ACC112 (cell line): ENCODE measurements at regions not wholly inside any gene's neighbourhood (a gene's known extent, or its start where the extent isn't known, plus 50 kb on each side); places are given as distances from the start of the nearest gene placed in this dataset.

Experiments
- H2AFZ ChIP-seq: fragments of 200-600 bp; sonication (generic); one replicate; pipeline ENCODE4 v1.6.0; 2017; ENCODE audit warnings: antibody characterized with exemption, low read length; ENCODE audit not compliant: unreplicated experiment
- H3K27ac ChIP-seq: fragments of 200-600 bp; sonication (generic); 2 replicates; pipeline ENCODE4 v1.5.1; 2014; ENCODE audit warnings: low read depth, mild to moderate bottlenecking, antibody characterized with exemption, low read length, moderate library complexity
- H3K27me3 ChIP-seq: fragments of 200-600 bp; sonication (generic); 2 replicates; pipeline ENCODE4 v1.6.1; 2014; ENCODE audit warnings: mild to moderate bottlenecking, antibody characterized with exemption, low read length, moderate library complexity, mixed read lengths; ENCODE audit not compliant: insufficient read depth
- H3K36me3 ChIP-seq: fragments of 200-600 bp; sonication (generic); 2 replicates; pipeline ENCODE4 v1.6.1; 2016; ENCODE audit warnings: mild to moderate bottlenecking, antibody characterized with exemption, low read length, moderate library complexity, mixed read lengths; ENCODE audit not compliant: insufficient read depth
- H3K4me1 ChIP-seq: fragments of 200-600 bp; sonication (generic); one replicate; pipeline ENCODE4 v1.6.1; 2016; ENCODE audit warnings: low read length, mixed read lengths; ENCODE audit not compliant: insufficient read depth, unreplicated experiment, control insufficient read depth
- H3K4me3 ChIP-seq: fragments of 200-600 bp; sonication (generic); 2 replicates; pipeline ENCODE4 v1.5.1; 2014; ENCODE audit warnings: mild to moderate bottlenecking, low read depth, low read length
- H3K79me2 ChIP-seq: fragments of 200-600 bp; sonication (generic); one replicate; pipeline ENCODE4 v1.6.0; 2016; ENCODE audit warnings: low read length; ENCODE audit not compliant: control insufficient read depth, unreplicated experiment, insufficient read depth

DNA sequence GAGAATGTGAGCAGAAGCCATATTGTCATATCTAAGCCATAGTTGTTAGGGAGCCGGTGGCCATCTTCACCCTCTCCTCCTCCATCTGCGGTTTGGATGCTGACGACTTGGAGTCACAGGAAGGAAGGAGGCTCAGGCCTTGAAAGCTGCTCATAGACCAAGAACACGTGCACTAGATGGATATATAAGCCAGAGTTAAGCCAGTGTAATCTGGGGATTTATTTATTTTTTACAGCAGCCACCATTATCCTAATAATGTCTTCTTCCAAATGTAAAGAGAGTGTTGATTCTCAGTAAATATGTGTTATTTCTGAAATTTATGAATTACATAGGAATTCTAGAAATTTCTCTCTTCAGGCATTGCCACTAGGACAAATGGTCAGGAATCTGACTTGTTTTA lies 689.9 kb downstream of the QKI start:
- H3K36me3 ChIP-seq = no peaks in the 10 kb centered on the region
- no peaks in the 10 kb centered on the region for H3K4me1 ChIP-seq
- no peak overlapping the region for H3K4me3 ChIP-seq
- H3K27ac ChIP-seq = no peak overlapping the region
- no peaks in the 10 kb centered on the region for H3K79me2 ChIP-seq
- no peaks in the 10 kb centered on the region for H3K27me3 ChIP-seq
- no peak overlapping the region for H2AFZ ChIP-seq

DNA sequence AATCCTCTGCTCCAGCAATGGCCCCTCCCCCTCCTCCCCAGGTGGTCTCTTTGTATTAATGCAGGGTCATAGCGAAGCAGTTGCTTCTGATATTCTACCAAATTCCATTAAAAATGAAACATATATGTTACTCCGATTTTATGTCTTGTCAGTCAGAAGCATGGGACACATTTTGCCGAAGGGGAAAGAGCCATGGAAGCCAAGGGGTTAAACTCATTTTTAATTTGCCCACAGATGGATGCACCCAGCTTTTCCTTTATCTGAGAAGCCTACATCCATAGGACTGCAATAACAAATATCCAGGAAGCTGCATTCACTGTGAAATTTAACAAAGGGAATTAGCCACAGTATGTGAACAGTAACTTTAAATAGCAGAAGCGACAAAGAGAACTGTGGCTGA lies 688.2 kb downstream of the QKI start:
- H3K4me1 ChIP-seq = no peaks in the 10 kb centered on the region
- H3K36me3 ChIP-seq = no peaks in the 10 kb centered on the region
- H3K79me2 ChIP-seq = no peaks in the 10 kb centered on the region
- no peak overlapping the region for H3K4me3 ChIP-seq
- no peak overlapping the region for H3K27ac ChIP-seq
- no peaks in the 10 kb centered on the region for H3K27me3 ChIP-seq
- H2AFZ ChIP-seq = no peak overlapping the region

DNA sequence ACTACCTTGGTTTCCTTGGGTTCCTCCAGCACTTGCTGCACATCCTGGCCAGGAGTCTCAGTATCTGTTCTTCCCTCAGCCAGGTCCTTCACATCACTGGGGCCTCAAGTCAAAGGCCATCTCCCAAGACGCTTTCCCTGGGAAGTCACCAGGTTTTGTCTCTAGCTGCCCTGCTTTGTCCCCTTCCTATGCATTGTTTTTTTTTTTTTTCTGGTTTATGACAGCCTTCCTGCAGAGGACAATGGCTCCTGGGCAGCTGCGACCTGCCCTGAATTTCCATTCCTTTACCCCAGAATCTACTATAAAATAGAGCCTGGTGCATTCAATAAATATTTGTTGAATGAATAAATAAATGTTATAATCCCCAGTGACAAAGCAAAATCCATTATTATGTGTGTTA lies 687.3 kb downstream of the QKI start:
- no peak overlapping the region for H2AFZ ChIP-seq
- no peaks in the 10 kb centered on the region for H3K79me2 ChIP-seq
- no peaks in the 10 kb centered on the region for H3K4me1 ChIP-seq
- H3K27ac ChIP-seq = no peak overlapping the region
- no peaks in the 10 kb centered on the region for H3K27me3 ChIP-seq
- H3K36me3 ChIP-seq = no peaks in the 10 kb centered on the region
- H3K4me3 ChIP-seq = no peak overlapping the region

DNA sequence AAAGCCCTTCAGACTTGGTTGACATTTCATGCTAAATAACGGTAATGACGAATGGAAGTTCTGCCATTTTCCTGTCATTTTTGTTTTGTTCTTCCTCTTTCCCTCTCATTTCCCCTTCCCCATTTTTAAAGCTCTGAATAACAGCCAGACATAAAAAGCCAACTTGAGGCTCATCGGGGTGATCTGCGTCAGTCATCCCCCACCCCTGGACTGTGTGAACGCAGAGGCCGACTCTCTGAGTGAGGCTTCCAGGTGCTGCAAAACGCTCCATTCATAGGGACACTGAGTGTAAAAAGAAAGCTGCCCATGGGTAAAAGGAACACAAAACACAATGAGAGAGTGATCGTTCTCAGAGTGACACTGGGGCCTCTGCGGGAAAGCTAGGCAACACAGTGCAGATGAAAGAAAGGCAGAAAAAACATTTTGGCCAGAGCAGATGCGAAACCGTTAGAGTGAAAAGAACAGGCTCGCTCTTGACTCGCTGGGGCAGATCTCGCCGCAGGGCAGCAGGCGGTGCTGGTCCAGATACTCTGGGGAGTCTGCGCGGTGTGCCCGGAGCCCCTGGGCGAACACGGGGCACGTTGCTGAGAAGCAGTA lies 684.8 kb downstream of the QKI start:
- H3K27me3 ChIP-seq = no peaks in the 10 kb centered on the region
- H3K79me2 ChIP-seq = no peaks in the 10 kb centered on the region
- H3K36me3 ChIP-seq = no peaks in the 10 kb centered on the region
- no peaks in the 10 kb centered on the region for H3K4me1 ChIP-seq
- no peak overlapping the region for H3K4me3 ChIP-seq
- no peak overlapping the region for H3K27ac ChIP-seq
- no peak overlapping the region for H2AFZ ChIP-seq

DNA sequence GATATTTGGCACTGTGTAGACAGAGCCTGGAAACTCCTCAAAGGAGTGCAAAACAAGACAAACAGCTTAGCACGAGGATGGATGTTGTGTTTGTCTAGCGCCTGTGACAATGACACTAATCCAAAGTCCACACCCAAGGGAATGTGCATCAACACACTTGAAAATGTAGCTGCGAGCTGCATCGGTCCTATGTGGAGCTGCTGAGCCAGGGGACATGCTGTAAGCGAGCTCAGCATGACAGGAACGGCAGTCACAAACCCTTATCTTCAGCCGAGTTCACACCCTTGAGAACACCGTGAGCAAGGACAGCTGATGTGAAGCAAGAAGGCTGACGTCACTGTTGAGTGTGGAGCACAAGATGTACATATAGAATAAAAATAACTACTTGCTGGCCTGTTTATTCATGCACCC lies 684.3 kb downstream of the QKI start:
- H2AFZ ChIP-seq = no peak overlapping the region
- no peak overlapping the region for H3K4me3 ChIP-seq
- H3K27ac ChIP-seq = no peak overlapping the region
- no peaks in the 10 kb centered on the region for H3K79me2 ChIP-seq
- H3K4me1 ChIP-seq = no peaks in the 10 kb centered on the region
- no peaks in the 10 kb centered on the region for H3K27me3 ChIP-seq
- no peaks in the 10 kb centered on the region for H3K36me3 ChIP-seq

DNA sequence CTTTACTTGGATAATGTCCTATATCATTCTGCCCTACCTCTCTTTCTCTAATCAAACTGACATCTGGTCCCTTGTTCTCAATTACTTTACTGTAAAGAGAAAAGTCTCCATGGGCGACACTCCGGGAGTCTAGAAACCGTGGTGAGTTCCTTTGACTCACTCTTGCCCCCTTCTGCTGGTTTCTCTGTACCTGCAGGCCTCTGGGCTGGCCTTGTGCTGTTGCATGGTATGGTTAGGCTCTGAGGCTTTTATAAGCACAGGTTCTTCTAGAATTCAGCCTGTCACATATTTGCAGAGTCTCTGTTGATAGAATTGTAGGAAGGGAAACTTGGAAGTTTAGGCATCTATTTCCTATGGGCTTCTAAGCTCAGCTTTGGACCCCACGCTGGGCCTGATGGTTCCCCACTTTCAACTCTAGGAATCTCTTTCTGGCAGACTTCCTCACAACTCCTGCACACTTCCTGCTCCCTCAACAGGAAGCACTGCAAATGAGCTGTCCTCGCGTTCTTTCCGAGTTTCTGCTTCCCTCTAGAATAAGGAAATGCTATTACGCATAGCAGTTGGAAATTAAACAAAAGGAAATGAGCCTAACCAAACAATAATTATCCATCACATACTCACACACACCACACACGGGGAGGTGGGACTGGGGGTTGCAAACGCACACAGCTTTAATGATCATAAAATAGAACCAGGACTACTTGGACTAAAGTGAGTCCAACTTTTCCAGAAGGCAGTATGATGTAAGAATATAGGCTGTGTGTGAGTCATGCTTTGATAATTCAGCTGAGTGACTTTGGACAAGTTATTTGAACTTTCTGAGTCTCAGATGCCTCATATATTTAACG lies 683.3 kb downstream of the QKI start:
- Histone ChIP-seq H3K27me3 (no peaks in the 10 kb centered on the region), H3K36me3 (no peaks in the 10 kb centered on the region), H3K4me3 (no peak overlapping the region), H3K4me1 (no peaks in the 10 kb centered on the region), H2AFZ (no peak overlapping the region), H3K79me2 (no peaks in the 10 kb centered on the region), H3K27ac (no peak overlapping the region)

DNA sequence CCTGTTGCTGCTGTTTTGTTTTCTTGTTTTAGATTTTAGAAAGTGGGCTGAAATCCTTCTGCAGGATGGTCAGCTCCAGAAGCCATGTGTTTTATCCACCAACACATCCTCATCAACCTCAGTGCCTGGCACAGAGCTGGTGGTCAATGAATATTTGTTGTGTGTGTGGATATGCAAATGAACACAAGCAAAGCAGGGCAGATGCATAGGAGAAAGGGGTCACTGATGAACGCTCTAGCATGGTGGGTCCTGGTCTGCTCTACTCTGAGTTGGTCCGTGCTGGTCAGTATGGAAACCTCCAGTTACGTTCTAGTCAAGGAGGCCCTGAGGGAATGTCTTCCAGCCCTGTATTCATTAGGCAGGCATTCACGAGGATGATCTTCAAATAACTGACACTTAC lies 682.5 kb downstream of the QKI start:
- Histone ChIP-seq H3K27ac (no peak overlapping the region), H3K36me3 (no peaks in the 10 kb centered on the region), H3K27me3 (no peaks in the 10 kb centered on the region), H3K4me1 (no peaks in the 10 kb centered on the region), H3K79me2 (no peaks in the 10 kb centered on the region), H2AFZ (no peak overlapping the region), H3K4me3 (no peak overlapping the region)

DNA sequence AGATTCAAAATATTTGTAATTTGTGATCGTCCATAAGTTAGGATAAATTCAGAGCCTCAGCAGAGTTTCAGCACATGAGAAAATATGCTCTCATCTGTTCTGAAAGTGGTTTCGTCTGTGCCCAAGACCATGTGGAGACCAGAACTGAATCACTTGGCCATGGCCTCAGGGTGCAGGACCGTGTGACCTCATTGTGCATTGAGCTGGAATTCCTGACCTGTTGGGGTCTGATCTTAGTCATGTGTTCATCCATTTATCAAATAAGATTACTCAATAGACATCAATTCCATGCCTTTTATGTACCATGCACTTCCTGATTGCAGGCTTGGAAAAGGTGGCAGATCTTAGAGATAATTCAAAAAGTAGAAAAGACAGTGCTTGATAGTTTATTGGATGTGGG lies 680.5 kb downstream of the QKI start:
- Histone ChIP-seq H3K79me2 (no peaks in the 10 kb centered on the region), H3K27ac (no peak overlapping the region), H3K4me3 (no peak overlapping the region), H2AFZ (no peak overlapping the region), H3K27me3 (no peaks in the 10 kb centered on the region), H3K36me3 (no peaks in the 10 kb centered on the region), H3K4me1 (no peaks in the 10 kb centered on the region)

DNA sequence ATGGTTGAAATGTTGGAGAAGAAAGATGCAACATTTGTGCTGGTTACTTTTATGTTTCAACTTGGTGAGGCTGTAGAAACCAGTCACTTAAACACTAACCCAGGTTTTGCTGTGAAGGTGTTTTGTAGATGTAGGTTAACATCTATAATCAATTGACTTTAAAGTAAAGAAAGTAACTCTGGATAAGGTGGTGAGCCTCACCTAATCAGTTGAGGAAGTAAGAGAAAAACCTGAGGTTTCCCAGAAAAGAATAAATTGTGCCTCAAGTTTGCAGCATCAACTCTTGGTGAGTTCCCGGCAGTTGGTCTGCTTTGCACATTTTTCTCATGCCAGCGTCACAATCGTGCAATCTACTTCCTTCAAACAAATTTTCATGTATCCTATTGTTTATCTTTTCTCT lies 673.4 kb downstream of the QKI start:
- no peak overlapping the region for H3K4me3 ChIP-seq
- no peaks in the 10 kb centered on the region for H3K4me1 ChIP-seq
- no peaks in the 10 kb centered on the region for H3K36me3 ChIP-seq
- H2AFZ ChIP-seq = no peak overlapping the region
- H3K79me2 ChIP-seq = no peaks in the 10 kb centered on the region
- H3K27ac ChIP-seq = no peak overlapping the region
- no peaks in the 10 kb centered on the region for H3K27me3 ChIP-seq

DNA sequence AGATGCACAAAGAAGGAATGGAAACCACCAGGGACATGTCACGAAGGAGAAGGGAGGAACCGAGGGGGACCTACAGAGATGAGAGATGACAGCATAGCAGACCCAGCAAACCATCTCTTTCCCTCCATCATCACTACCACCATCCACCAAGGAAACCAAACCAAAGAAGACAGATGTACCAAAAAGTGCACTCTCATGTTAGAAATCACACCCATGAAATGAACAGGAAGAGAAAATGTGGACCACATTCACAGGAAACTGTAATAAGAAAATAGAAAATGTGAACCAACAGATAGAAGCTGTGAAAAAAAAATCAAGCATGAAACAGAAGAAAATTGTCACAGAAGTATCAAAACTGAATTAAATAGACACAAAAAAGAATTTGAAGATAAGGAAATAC lies 672.7 kb downstream of the QKI start:
- H2AFZ ChIP-seq = no peak overlapping the region
- H3K4me1 ChIP-seq = no peaks in the 10 kb centered on the region
- H3K36me3 ChIP-seq = no peaks in the 10 kb centered on the region

More for the DNA sequence above, 672.7 kb downstream of the QKI start:
- Histone ChIP-seq H3K4me3 (no peak overlapping the region), H3K27ac (no peak overlapping the region), H3K27me3 (no peaks in the 10 kb centered on the region), H3K79me2 (no peaks in the 10 kb centered on the region)
